MM.1S (cell line): ENCODE measurements at regions not wholly inside any gene's neighbourhood (a gene's known extent, or its start where the extent isn't known, plus 50 kb on each side); places are given as distances from the start of the nearest gene placed in this dataset.

Experiments used
- DNase-seq: peaks from one replicate; pipeline ENCODE4 v3.0.0-alpha.2; 2015
- H2AFZ ChIP-seq: fragments of 300-600 bp; sonication (generic); 2 replicates; pipeline ENCODE4 v1.6.0; 2016; ENCODE audit warnings: antibody characterized with exemption, low read length
- H3F3A ChIP-seq: fragments of 300-600 bp; sonication (generic); 2 replicates; pipeline ENCODE4 v1.6.1; 2016; ENCODE audit warnings: mild to moderate bottlenecking, antibody characterized with exemption, low read length, moderate library complexity, mixed read lengths; ENCODE audit not compliant: insufficient read depth
- H3K27ac ChIP-seq: fragments of 300-600 bp; sonication (generic); 2 replicates; pipeline ENCODE4 v1.5.1; 2016; ENCODE audit warnings: mild to moderate bottlenecking, low read length
- H3K27me3 ChIP-seq: fragments of 300-600 bp; sonication (generic); replicated peaks from 2 replicates; pipeline ENCODE4 v1.6.0; 2016; ENCODE audit warnings: low read length; ENCODE audit not compliant: insufficient read depth
- H3K36me3 ChIP-seq: fragments of 300-600 bp; sonication (generic); replicated peaks from 2 replicates; pipeline ENCODE4 v1.6.1; 2016; ENCODE audit warnings: mild to moderate bottlenecking, low read length, mixed read lengths; ENCODE audit not compliant: insufficient read depth
- H3K4me1 ChIP-seq: fragments of 300-600 bp; sonication (generic); 2 replicates; pipeline ENCODE4 v1.6.1; 2016; ENCODE audit warnings: low read length, mixed read lengths
- H3K4me2 ChIP-seq: fragments of 300-600 bp; sonication (generic); 2 replicates; pipeline ENCODE4 v1.6.0; 2016; ENCODE audit warnings: low read depth, low read length
- H3K4me3 ChIP-seq: fragments of 300-600 bp; sonication (generic); 2 replicates; pipeline ENCODE4 v1.5.1; 2016; ENCODE audit warnings: low read length, mixed read lengths
- H3K79me2 ChIP-seq: fragments of 300-600 bp; sonication (generic); 2 replicates; pipeline ENCODE4 v1.6.1; 2016; ENCODE audit warnings: mixed run types, low read length, mixed read lengths
- H3K9ac ChIP-seq: fragments of 300-600 bp; sonication (generic); 2 replicates; pipeline ENCODE4 v1.6.1; 2016; ENCODE audit warnings: low read length, mixed read lengths
- H3K9me2 ChIP-seq: fragments of 300-600 bp; sonication (generic); replicated peaks from 2 replicates; pipeline ENCODE4 v1.6.1; 2016; ENCODE audit warnings: mild to moderate bottlenecking, low read length, mixed read lengths; ENCODE audit not compliant: insufficient read depth
- H3K9me3 ChIP-seq: fragments of 300-600 bp; sonication (generic); replicated peaks from 2 replicates; pipeline ENCODE4 v1.6.1; 2016; ENCODE audit warnings: mild to moderate bottlenecking, low read length, mixed read lengths; ENCODE audit not compliant: insufficient read depth
- H4K20me1 ChIP-seq: fragments of 300-600 bp; sonication (generic); 2 replicates; pipeline ENCODE4 v1.6.1; 2016; ENCODE audit warnings: mild to moderate bottlenecking, low read length, moderate library complexity, mixed read lengths; ENCODE audit not compliant: insufficient read depth
- CTCF ChIP-seq: fragments of 300-600 bp; sonication (generic); IDR thresholded peaks from 2 replicates; pipeline ENCODE4 v1.5.1; 2016; ENCODE audit warnings: antibody characterized with exemption, low read length, mixed read lengths
- EZH2 ChIP-seq: fragments of 300-600 bp; sonication (generic); optimal IDR thresholded peaks from 2 replicates; pipeline ENCODE3; 2017; ENCODE audit warnings: low read depth, mild to moderate bottlenecking, antibody characterized with exemption, low read length, mixed read lengths
- EZH2phosphoT487 ChIP-seq: fragments of 300-600 bp; sonication (generic); IDR thresholded peaks from 2 replicates; pipeline ENCODE4 v1.6.1; 2018; ENCODE audit warnings: antibody characterized with exemption, low read length

- H3K4me1 ChIP-seq: no peaks in the 10 kb centered on the region
- no peaks in the 10 kb centered on the region for H4K20me1 ChIP-seq
- no peaks in the 10 kb centered on the region for H3K79me2 ChIP-seq
- H3K9ac ChIP-seq: no peak overlapping the region
- H3K36me3 ChIP-seq: no peaks in the 10 kb centered on the region
- H2AFZ ChIP-seq: no peak overlapping the region
- H3K27ac ChIP-seq: no peak overlapping the region
- H3K4me3 ChIP-seq: no peak overlapping the region
- TF ChIP-seq EZH2 (no peak), CTCF (no peak), EZH2phosphoT487 (no peak)
- no peak overlapping the region for H3K4me2 ChIP-seq
- DNase-seq: no peak
- H3K9me3 ChIP-seq: no peaks in the 10 kb centered on the region
- no peaks in the 10 kb centered on the region for H3F3A ChIP-seq
- no peaks in the 10 kb centered on the region for H3K9me2 ChIP-seq
- no peaks in the 10 kb centered on the region for H3K27me3 ChIP-seq
Observed at GRCh38 chr2:147440734-147441133, 404.1 kb upstream of the ACVR2A start.

GRCh38 chr2:147439986-147440385, 404.8 kb upstream of the ACVR2A start:
- Histone ChIP-seq H2AFZ (no peak overlapping the region), H4K20me1 (no peaks in the 10 kb centered on the region), H3K4me1 (no peaks in the 10 kb centered on the region), H3K36me3 (no peaks in the 10 kb centered on the region), H3K27ac (no peak overlapping the region), H3K27me3 (no peaks in the 10 kb centered on the region), H3K4me2 (no peak overlapping the region), H3K9me2 (no peaks in the 10 kb centered on the region), H3K9me3 (no peaks in the 10 kb centered on the region), H3K9ac (no peak overlapping the region), H3K79me2 (no peaks in the 10 kb centered on the region), H3F3A (no peaks in the 10 kb centered on the region), H3K4me3 (no peak overlapping the region)
- no peak for TF ChIP-seq CTCF
- TF ChIP-seq EZH2: no peak
- no peak for TF ChIP-seq EZH2phosphoT487
- no peak for DNase-seq

GRCh38 chr2:147438882-147439281, 405.9 kb upstream of the ACVR2A start:
- Histone ChIP-seq H2AFZ (no peak overlapping the region), H3K9me2 (no peaks in the 10 kb centered on the region), H3K4me1 (no peaks in the 10 kb centered on the region), H3K9ac (no peak overlapping the region), H4K20me1 (no peaks in the 10 kb centered on the region), H3K9me3 (no peaks in the 10 kb centered on the region), H3F3A (no peaks in the 10 kb centered on the region), H3K4me2 (no peak overlapping the region), H3K79me2 (no peaks in the 10 kb centered on the region), H3K27ac (no peak overlapping the region), H3K4me3 (no peak overlapping the region), H3K27me3 (no peaks in the 10 kb centered on the region), H3K36me3 (no peaks in the 10 kb centered on the region)
- no peak for DNase-seq
- no peak for TF ChIP-seq EZH2phosphoT487
- no peak for TF ChIP-seq EZH2
- no peak for TF ChIP-seq CTCF
